OCI-LY1 (cell line): ENCODE measurements at regions not wholly inside any gene's neighbourhood (a gene's known extent, or its start where the extent isn't known, plus 50 kb on each side); places are given as distances from the start of the nearest gene placed in this dataset.

Experiments used
- H2AFZ ChIP-seq: fragments of 200-600 bp; sonication (generic), shearing (Covaris generic); 2 replicates; pipeline ENCODE4 v1.6.0; 2014; ENCODE audit warnings: antibody characterized with exemption, mild to moderate bottlenecking, low read length
- H3F3A ChIP-seq: fragments of 200-600 bp; sonication (generic), shearing (Covaris generic); 2 replicates; pipeline ENCODE4 v1.6.0; 2014; ENCODE audit warnings: mild to moderate bottlenecking, antibody characterized with exemption, low read length, moderate library complexity; ENCODE audit not compliant: insufficient read depth
- H3K27ac ChIP-seq: fragments of 200-600 bp; sonication (generic); 2 replicates; pipeline ENCODE4 v1.5.1; 2014; ENCODE audit warnings: low read length, mixed run types, mild to moderate bottlenecking, low read depth; ENCODE audit not compliant: poor library complexity, severe bottlenecking
- H3K27me3 ChIP-seq: fragments of 200-600 bp; sonication (generic); 2 replicates; pipeline ENCODE4 v1.6.0; 2014; ENCODE audit warnings: antibody characterized with exemption, mild to moderate bottlenecking, low read length, moderate library complexity; ENCODE audit not compliant: insufficient read depth
- H3K36me3 ChIP-seq: fragments of 200-600 bp; sonication (generic); 2 replicates; pipeline ENCODE4 v1.6.1; 2014; ENCODE audit warnings: mild to moderate bottlenecking, antibody characterized with exemption, low read length, moderate library complexity, mixed read lengths; ENCODE audit not compliant: insufficient read depth
- H3K4me1 ChIP-seq: fragments of 200-600 bp; sonication (generic); 2 replicates; pipeline ENCODE4 v1.5.1; 2014; ENCODE audit warnings: mild to moderate bottlenecking, low read length, moderate library complexity; ENCODE audit not compliant: insufficient read depth, severe bottlenecking
- H3K4me2 ChIP-seq: fragments of 200-600 bp; sonication (generic), shearing (Covaris generic); 2 replicates; pipeline ENCODE4 v1.6.1; 2014; ENCODE audit warnings: low read length
- H3K4me3 ChIP-seq: fragments of 200-600 bp; sonication (generic); 2 replicates; pipeline ENCODE4 v1.5.1; 2014; ENCODE audit warnings: low read length, low read depth, mild to moderate bottlenecking, mixed read lengths; ENCODE audit not compliant: poor library complexity, severe bottlenecking
- H3K79me2 ChIP-seq: fragments of 200-600 bp; shearing (Covaris generic); 2 replicates; pipeline ENCODE4 v1.6.1; 2016; ENCODE audit warnings: mixed run types, low read length, mixed read lengths; ENCODE audit not compliant: insufficient read depth
- H3K9ac ChIP-seq: fragments of 200-600 bp; sonication (generic), shearing (Covaris generic); 2 replicates; pipeline ENCODE4 v1.6.1; 2014; ENCODE audit warnings: mild to moderate bottlenecking, low read length, mixed read lengths
- H3K9me2 ChIP-seq: fragments of 200-600 bp; sonication (generic), shearing (Covaris generic); 2 replicates; pipeline ENCODE4 v1.6.1; 2014; ENCODE audit warnings: low read depth, mild to moderate bottlenecking, low read length, mixed read lengths
- H3K9me3 ChIP-seq: fragments of 200-600 bp; shearing (Covaris generic); 2 replicates; pipeline ENCODE4 v1.6.1; 2014; ENCODE audit warnings: low read length, mixed read lengths
- H4K20me1 ChIP-seq: fragments of 200-600 bp; sonication (generic), shearing (Covaris generic); 2 replicates; pipeline ENCODE4 v1.6.0; 2016; ENCODE audit warnings: mild to moderate bottlenecking, low read length; ENCODE audit not compliant: insufficient read depth
- CTCF ChIP-seq: fragments of 200-600 bp; sonication (generic), shearing (Covaris generic); IDR thresholded peaks from 2 replicates; pipeline ENCODE4 v1.5.1; 2017; ENCODE audit warnings: mild to moderate bottlenecking, antibody characterized with exemption, low read length, moderate library complexity, mixed read lengths
- EZH2 ChIP-seq: fragments of 200-600 bp; sonication (generic), shearing (Covaris generic); IDR thresholded peaks from 2 replicates; pipeline ENCODE4 v1.8.0; 2017; ENCODE audit warnings: borderline replicate concordance, mixed run types, mild to moderate bottlenecking, antibody characterized with exemption, low read length, moderate library complexity, mixed read lengths

GRCh38 chr20:55778796-55779195 is 226.5 kb downstream of the CBLN4 start:
- no peaks in the 10 kb centered on the region for H3K27me3 ChIP-seq
- H3K9me2 ChIP-seq: no peaks in the 10 kb centered on the region
- no peaks in the 10 kb centered on the region for H3F3A ChIP-seq
- TF ChIP-seq EZH2: no peak
- TF ChIP-seq CTCF: no peak
- no peaks in the 10 kb centered on the region for H3K4me1 ChIP-seq
- H3K79me2 ChIP-seq: no peaks in the 10 kb centered on the region
- H2AFZ ChIP-seq: no peak overlapping the region
- no peaks in the 10 kb centered on the region for H3K36me3 ChIP-seq
- H3K9ac ChIP-seq: no peak overlapping the region
- H3K4me2 ChIP-seq: no peak overlapping the region
- H3K27ac ChIP-seq: no peak overlapping the region
- H4K20me1 ChIP-seq: no peaks in the 10 kb centered on the region
- no peak overlapping the region for H3K4me3 ChIP-seq
- H3K9me3 ChIP-seq: no peaks in the 10 kb centered on the region

GRCh38 chr20:55777641-55778040 is 227.7 kb downstream of the CBLN4 start:
- no peak overlapping the region for H3K4me3 ChIP-seq

GRCh38 chr20:55776176-55776575 is 229.1 kb downstream of the CBLN4 start:
- Histone ChIP-seq H3K27ac (no peak overlapping the region), H3K79me2 (no peaks in the 10 kb centered on the region), H3K36me3 (no peaks in the 10 kb centered on the region), H3K4me1 (no peaks in the 10 kb centered on the region), H3K9me3 (no peaks in the 10 kb centered on the region), H3K27me3 (no peaks in the 10 kb centered on the region), H3K4me3 (no peak overlapping the region), H4K20me1 (no peaks in the 10 kb centered on the region), H3F3A (no peaks in the 10 kb centered on the region), H3K9me2 (no peaks in the 10 kb centered on the region), H3K9ac (no peak overlapping the region), H2AFZ (no peak overlapping the region), H3K4me2 (no peak overlapping the region)
- TF ChIP-seq EZH2 (no peak), CTCF (no peak)

More at GRCh38 chr20:55777641-55778040, 227.7 kb downstream of the CBLN4 start:
- H3K9ac ChIP-seq: no peak overlapping the region
- no peaks in the 10 kb centered on the region for H3K9me2 ChIP-seq
- no peaks in the 10 kb centered on the region for H3K4me1 ChIP-seq
- no peaks in the 10 kb centered on the region for H3F3A ChIP-seq
- H2AFZ ChIP-seq: no peak overlapping the region
- no peaks in the 10 kb centered on the region for H4K20me1 ChIP-seq
- TF ChIP-seq CTCF: no peak
- TF ChIP-seq EZH2: no peak
- H3K79me2 ChIP-seq: no peaks in the 10 kb centered on the region
- no peaks in the 10 kb centered on the region for H3K36me3 ChIP-seq
- no peak overlapping the region for H3K27ac ChIP-seq
- no peaks in the 10 kb centered on the region for H3K9me3 ChIP-seq
- no peaks in the 10 kb centered on the region for H3K27me3 ChIP-seq
- no peak overlapping the region for H3K4me2 ChIP-seq
